GM12872 (cell line): ENCODE measurements at regions not wholly inside any gene's neighbourhood (a gene's known extent, or its start where the extent isn't known, plus 50 kb on each side); places are given as distances from the start of the nearest gene placed in this dataset.

Experiments used
- TF ChIP-seq, protein P1 (sequence below): IDR thresholded peaks from 3 replicates; pipeline ENCODE4 v1.5.1; 2011; ENCODE audit warnings: low read depth, mild to moderate bottlenecking, low read length, moderate library complexity; ENCODE audit not compliant: insufficient read depth

- TF ChIP-seq, protein P1, sequence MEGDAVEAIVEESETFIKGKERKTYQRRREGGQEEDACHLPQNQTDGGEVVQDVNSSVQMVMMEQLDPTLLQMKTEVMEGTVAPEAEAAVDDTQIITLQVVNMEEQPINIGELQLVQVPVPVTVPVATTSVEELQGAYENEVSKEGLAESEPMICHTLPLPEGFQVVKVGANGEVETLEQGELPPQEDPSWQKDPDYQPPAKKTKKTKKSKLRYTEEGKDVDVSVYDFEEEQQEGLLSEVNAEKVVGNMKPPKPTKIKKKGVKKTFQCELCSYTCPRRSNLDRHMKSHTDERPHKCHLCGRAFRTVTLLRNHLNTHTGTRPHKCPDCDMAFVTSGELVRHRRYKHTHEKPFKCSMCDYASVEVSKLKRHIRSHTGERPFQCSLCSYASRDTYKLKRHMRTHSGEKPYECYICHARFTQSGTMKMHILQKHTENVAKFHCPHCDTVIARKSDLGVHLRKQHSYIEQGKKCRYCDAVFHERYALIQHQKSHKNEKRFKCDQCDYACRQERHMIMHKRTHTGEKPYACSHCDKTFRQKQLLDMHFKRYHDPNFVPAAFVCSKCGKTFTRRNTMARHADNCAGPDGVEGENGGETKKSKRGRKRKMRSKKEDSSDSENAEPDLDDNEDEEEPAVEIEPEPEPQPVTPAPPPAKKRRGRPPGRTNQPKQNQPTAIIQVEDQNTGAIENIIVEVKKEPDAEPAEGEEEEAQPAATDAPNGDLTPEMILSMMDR = no peak
These were observed 404.8 kb downstream of the EPHA5 start for GRCh38 chr4:65265526-65265925.

GRCh38 chr4:65259296-65259695 lies 411.0 kb downstream of the EPHA5 start:
- TF ChIP-seq, protein P1 = no peak

GRCh38 chr4:65250916-65251315 lies 419.4 kb downstream of the EPHA5 start:
- TF ChIP-seq, protein P1 = no peak

DNA sequence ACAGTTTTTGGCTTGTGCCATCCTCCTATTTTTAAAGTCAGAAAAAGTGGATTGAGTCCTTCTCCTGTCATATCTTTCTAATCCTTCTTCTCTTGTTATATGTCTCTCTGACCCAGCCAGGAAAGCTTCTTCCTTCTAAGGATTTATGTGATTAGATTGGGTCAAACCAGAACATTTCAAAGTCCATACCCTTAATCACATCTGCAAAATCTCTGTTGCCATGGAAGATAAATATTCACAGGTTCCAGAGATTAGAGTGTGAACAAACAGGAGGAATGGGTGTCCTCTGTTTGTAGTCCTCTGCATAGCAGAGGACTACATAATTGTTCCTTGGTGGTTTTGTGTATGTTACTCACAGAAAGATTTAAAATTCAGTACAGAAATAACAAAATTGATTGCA lies 421.2 kb downstream of the EPHA5 start:
- TF ChIP-seq, protein P1 = no peak

GRCh38 chr4:65242156-65242846 lies 428.0 kb downstream of the EPHA5 start:
- TF ChIP-seq, protein P1 = no peak

DNA sequence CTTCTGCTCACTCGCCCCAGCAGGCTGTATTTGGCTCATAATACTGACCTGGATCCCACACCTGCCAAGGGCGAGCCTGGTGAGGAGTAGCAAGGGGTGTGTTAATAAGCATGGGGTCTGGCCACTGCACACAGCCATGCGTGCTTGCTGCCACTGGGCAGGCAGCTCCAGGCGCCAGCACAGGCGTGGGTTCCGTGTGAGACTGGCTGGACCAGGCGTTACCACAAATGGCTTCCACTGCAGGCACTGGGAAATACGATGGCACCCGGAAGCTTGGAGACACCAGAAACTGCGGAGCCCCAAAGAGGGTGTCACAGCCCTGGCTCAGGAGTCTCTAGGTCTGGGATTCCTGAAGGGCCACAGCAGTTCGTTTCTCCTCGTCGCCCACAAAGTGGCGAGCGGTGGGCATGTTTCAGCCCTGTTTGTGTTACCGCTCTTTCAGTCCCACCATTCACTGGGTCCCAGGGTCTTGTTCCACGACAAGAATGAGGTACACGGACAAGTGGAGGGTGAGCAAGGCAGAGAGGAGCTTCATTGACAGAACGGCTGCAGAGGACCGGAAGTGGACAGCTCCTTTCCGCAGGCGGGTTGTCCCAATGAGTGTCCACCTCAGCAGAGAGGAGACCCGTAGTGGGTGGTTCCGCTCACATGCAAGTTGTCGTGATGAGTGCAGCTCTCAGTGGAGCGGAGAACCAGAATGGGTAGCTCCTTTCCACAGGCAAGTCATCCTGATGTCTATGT lies 428.9 kb downstream of the EPHA5 start:
- TF ChIP-seq, protein P1 = no peak

DNA sequence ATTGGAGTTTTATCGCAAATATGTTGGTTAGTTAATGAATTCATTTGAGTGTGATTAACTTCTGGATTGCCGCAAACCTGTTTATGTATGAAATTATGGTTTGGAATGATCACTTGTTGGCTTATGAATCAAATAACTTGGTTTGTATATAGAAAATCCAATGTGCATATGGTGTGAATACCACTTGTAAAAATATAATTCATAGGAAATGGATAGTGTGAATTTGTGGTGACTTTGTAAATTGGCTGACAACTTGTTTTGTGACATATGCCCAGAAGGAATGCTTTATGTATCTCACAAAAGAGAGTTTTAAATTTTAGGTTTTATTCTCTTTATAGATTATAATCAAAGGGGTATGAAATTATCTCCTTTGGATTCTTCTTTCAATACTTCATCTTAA lies 436.2 kb downstream of the EPHA5 start:
- TF ChIP-seq, protein P1 = no peak
